ENCODE measurements at regions not wholly inside any gene's neighbourhood (a gene's known extent, or its start where the extent isn't known, plus 50 kb on each side); places are given as distances from the start of the nearest gene placed in this dataset.

- no peak for DNase-seq
Measured at GRCh38 chr15:66848686-66849392, 146.8 kb downstream of the SMAD6 start.

- no peak for DNase-seq
Measured at GRCh38 chr15:66849393-66849745, 147.3 kb downstream of the SMAD6 start.

- DNase-seq, result no peak
Measured at GRCh38 chr15:66849746-66850077, 147.7 kb downstream of the SMAD6 start.

GRCh38 chr15:66850078-66850991 lies 148.3 kb downstream of the SMAD6 start:
- DNase-seq, result no peak

GRCh38 chr15:66850996-66851310 lies 148.9 kb downstream of the SMAD6 start:
- DNase-seq, result no peak

GRCh38 chr15:66851311-66852063 lies 149.5 kb downstream of the SMAD6 start:
- DNase-seq, result no peak

- no peak for DNase-seq
Measured at GRCh38 chr15:66852064-66852905, 150.2 kb downstream of the SMAD6 start.

GRCh38 chr15:66854012-66854965 lies 152.3 kb downstream of the SMAD6 start:
- no peak for DNase-seq

- no peak for DNase-seq
Measured at GRCh38 chr15:66855041-66855440, 153.0 kb downstream of the SMAD6 start.

- DNase-seq, result no peak
Measured at GRCh38 chr15:66857694-66858093, 155.7 kb downstream of the SMAD6 start.

- DNase-seq, result no peak
Measured at GRCh38 chr15:66858423-66859207, 156.6 kb downstream of the SMAD6 start.

GRCh38 chr15:66859688-66860253 lies 157.7 kb downstream of the SMAD6 start:
- no peak for DNase-seq

GRCh38 chr15:66860844-66861243 lies 158.8 kb downstream of the SMAD6 start:
- DNase-seq, result no peak

- DNase-seq, result no peak
Measured at GRCh38 chr15:66862111-66862939, 160.3 kb downstream of the SMAD6 start.

GRCh38 chr15:66862940-66863335 lies 160.9 kb downstream of the SMAD6 start:
- DNase-seq, result no peak

GRCh38 chr15:66863390-66864085 lies 161.5 kb downstream of the SMAD6 start:
- DNase-seq, result no peak

- DNase-seq, result no peak
Measured at GRCh38 chr15:66864086-66864830, 162.2 kb downstream of the SMAD6 start.

GRCh38 chr15:66864871-66865281 lies 162.8 kb downstream of the SMAD6 start:
- no peak for DNase-seq

Measured in DMS 273 treated with DMSO at 0.1 percent for 48 hours (cell line).